ENCODE measurements at regions not wholly inside any gene's neighbourhood (a gene's known extent, or its start where the extent isn't known, plus 50 kb on each side); places are given as distances from the start of the nearest gene placed in this dataset.

DNA sequence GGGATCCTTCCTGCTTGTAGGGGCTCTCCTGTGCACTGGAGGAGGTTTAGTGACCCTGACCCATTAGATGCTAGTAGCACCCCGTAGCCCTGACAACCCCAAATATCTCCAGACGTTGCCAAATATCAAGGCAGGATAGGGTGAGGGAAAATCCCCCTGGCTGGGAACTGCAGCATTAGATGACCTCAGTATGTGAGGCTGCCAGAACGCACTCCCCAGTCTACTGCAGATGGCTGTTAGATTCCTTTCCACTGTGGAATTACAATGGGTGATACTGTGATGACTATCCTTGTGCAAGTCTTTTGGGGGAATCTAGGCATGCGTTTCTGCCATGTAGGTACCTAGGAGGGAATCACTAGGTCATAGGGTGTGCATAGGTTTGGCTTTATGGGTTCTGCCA is 226.3 kb upstream of the KCNG1 start:
- ChIA-PET POLR2A (no interaction called here), CTCF (no interaction called here)
- Histone ChIP-seq H3K9me3 (ENCODE audit: control extremely low read depth in 1 of 3, control insufficient read depth in 2 of 3, insufficient read depth in 1 of 3, low read length in 2 of 3) (no peaks in the 10 kb centered on the region), H2AFZ (ENCODE audit: insufficient read depth, low read depth, low read length, poor library complexity, severe bottlenecking) (no peak overlapping the region), H3K9ac (ENCODE audit: low read length) (no peak overlapping the region), H3K36me3 (replicated peaks in 1 of 2; ENCODE audit: control extremely low read depth in 1 of 2, control insufficient read depth in 1 of 2, extremely low read depth in 1 of 2, insufficient read depth in 2 of 2, low read length in 1 of 2) (no peaks in the 10 kb centered on the region), H4K20me1 (ENCODE audit: control insufficient read depth, insufficient read depth, low read length, poor library complexity, severe bottlenecking) (no peaks in the 10 kb centered on the region), H3K27me3 (replicated peaks in 1 of 4; ENCODE audit: control extremely low read depth in 1 of 4, control insufficient read depth in 3 of 4, insufficient read depth in 4 of 4, low read length in 3 of 4) (peaks cover 0 to 9% (median 0%) of the 10 kb centered on the region in 4 experiments), H3K4me2 (replicated peaks; ENCODE audit: low read depth, low read length, poor library complexity, severe bottlenecking) (no peak overlapping the region), H3K27ac (ENCODE audit: low read length in 2 of 2) (no peak overlapping the region), H3K4me1 (ENCODE audit: control insufficient read depth in 2 of 2, insufficient read depth in 2 of 2, low read length in 2 of 2) (no peaks in the 10 kb centered on the region), H3K79me2 (ENCODE audit: control insufficient read depth, insufficient read depth, low read length) (no peaks in the 10 kb centered on the region), H3K4me3 (ENCODE audit: control extremely low read depth in 1 of 5, extremely low read depth in 1 of 5, insufficient read depth in 1 of 5, low read depth in 2 of 5, low read length in 4 of 5) (no peak overlapping the region)
- Mint-ChIP-seq H3K27me3 (peaks cover 37% of the 10 kb centered on the region), H3K4me3 (no peak overlapping the region), H3K4me1 (no peaks in the 10 kb centered on the region), H3K27ac (no peak overlapping the region), H3K9me3 (ENCODE audit: insufficient read depth) (no peaks in the 10 kb centered on the region)
- DNase-seq (no peak), ATAC-seq (ENCODE audit: low read depth) (no peak)
- TF ChIP-seq, protein P1, sequence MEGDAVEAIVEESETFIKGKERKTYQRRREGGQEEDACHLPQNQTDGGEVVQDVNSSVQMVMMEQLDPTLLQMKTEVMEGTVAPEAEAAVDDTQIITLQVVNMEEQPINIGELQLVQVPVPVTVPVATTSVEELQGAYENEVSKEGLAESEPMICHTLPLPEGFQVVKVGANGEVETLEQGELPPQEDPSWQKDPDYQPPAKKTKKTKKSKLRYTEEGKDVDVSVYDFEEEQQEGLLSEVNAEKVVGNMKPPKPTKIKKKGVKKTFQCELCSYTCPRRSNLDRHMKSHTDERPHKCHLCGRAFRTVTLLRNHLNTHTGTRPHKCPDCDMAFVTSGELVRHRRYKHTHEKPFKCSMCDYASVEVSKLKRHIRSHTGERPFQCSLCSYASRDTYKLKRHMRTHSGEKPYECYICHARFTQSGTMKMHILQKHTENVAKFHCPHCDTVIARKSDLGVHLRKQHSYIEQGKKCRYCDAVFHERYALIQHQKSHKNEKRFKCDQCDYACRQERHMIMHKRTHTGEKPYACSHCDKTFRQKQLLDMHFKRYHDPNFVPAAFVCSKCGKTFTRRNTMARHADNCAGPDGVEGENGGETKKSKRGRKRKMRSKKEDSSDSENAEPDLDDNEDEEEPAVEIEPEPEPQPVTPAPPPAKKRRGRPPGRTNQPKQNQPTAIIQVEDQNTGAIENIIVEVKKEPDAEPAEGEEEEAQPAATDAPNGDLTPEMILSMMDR (IDR thresholded peaks at IDR 0.05): no peak
- no peak for TF ChIP-seq EZH2 (IDR thresholded peaks at IDR 0.05; ENCODE audit: borderline replicate concordance, insufficient read depth, low read depth, low read length, poor library complexity, severe bottlenecking)
- intact Hi-C loops (cut with micrococcal nuclease): no loop called here
- WGBS (ENCODE audit: insufficient coverage): 20% methylated on average over 1 of the region's 4 CpGs

GRCh38 chr20:51244466-51244865 is 221.6 kb upstream of the KCNG1 start:
- 96% methylated on average over 9 of the region's 10 CpGs for WGBS (ENCODE audit: insufficient coverage)
- intact Hi-C loops (cut with micrococcal nuclease): no loop called here
- H3K9me3 ChIP-seq (ENCODE audit: control extremely low read depth in 1 of 3, control insufficient read depth in 2 of 3, insufficient read depth in 1 of 3, low read length in 2 of 3): peaks cover 0 to 17% (median 15%) of the 10 kb centered on the region in 3 donors
- TF ChIP-seq, protein P1 (IDR thresholded peaks at IDR 0.05): no peak
- no peak for TF ChIP-seq EZH2 (IDR thresholded peaks at IDR 0.05; ENCODE audit: borderline replicate concordance, insufficient read depth, low read depth, low read length, poor library complexity, severe bottlenecking)
- ATAC-seq (ENCODE audit: low read depth) (no peak), DNase-seq (no peak)
- no peak overlapping the region for H3K4me3 ChIP-seq (ENCODE audit: control extremely low read depth in 1 of 5, extremely low read depth in 1 of 5, insufficient read depth in 1 of 5, low read depth in 2 of 5, low read length in 4 of 5)
- H4K20me1 ChIP-seq (ENCODE audit: control insufficient read depth, insufficient read depth, low read length, poor library complexity, severe bottlenecking): no peaks in the 10 kb centered on the region
- H3K4me1 ChIP-seq (ENCODE audit: control insufficient read depth in 2 of 2, insufficient read depth in 2 of 2, low read length in 2 of 2): no peaks in the 10 kb centered on the region
- Mint-ChIP-seq H3K4me3 (no peak overlapping the region), H3K9me3 (ENCODE audit: insufficient read depth) (peaks cover 10% of the 10 kb centered on the region), H3K27me3 (peaks cover 41% of the 10 kb centered on the region), H3K27ac (no peak overlapping the region), H3K4me1 (no peaks in the 10 kb centered on the region)
- no peaks in the 10 kb centered on the region for H3K36me3 ChIP-seq (replicated peaks in 1 of 2; ENCODE audit: control extremely low read depth in 1 of 2, control insufficient read depth in 1 of 2, extremely low read depth in 1 of 2, insufficient read depth in 2 of 2, low read length in 1 of 2)
- H3K79me2 ChIP-seq (ENCODE audit: control insufficient read depth, insufficient read depth, low read length): no peaks in the 10 kb centered on the region
- no peak overlapping the region for H3K9ac ChIP-seq (ENCODE audit: low read length)
- POLR2A ChIA-PET: no interaction called here
- peaks cover 0 to 5% (median 0%) of the 10 kb centered on the region in 4 experiments for H3K27me3 ChIP-seq (replicated peaks in 1 of 4; ENCODE audit: control extremely low read depth in 1 of 4, control insufficient read depth in 3 of 4, insufficient read depth in 4 of 4, low read length in 3 of 4)
- H3K27ac ChIP-seq (ENCODE audit: low read length in 2 of 2): no peak overlapping the region
- no peak overlapping the region for H2AFZ ChIP-seq (ENCODE audit: insufficient read depth, low read depth, low read length, poor library complexity, severe bottlenecking)
- no peak overlapping the region for H3K4me2 ChIP-seq (replicated peaks; ENCODE audit: low read depth, low read length, poor library complexity, severe bottlenecking)
- CTCF ChIA-PET: no interaction called here
